BJ (cell line): ENCODE measurements at regions not wholly inside any gene's neighbourhood (a gene's known extent, or its start where the extent isn't known, plus 50 kb on each side); places are given as distances from the start of the nearest gene placed in this dataset.

Experiments used
- CTCF ChIA-PET: fragments of 350-600 bp; formaldehyde crosslinking; extraction: SDS; loops from one replicate; lab custom pipeline; 2021; ENCODE audit warnings: antibody characterized with exemption, inconsistent platforms; lab: Yijun Ruan, JAX
- POLR2A ChIA-PET: fragments of 300-600 bp; sonication (Branson Sonifier 250); formaldehyde crosslinking; extraction: SDS; loops from one replicate; lab custom pipeline; 2021; ENCODE audit warnings: antibody characterized with exemption; lab: Charles Lee
- DNase-seq: peaks from one replicate; pipeline ENCODE4 v3.0.0-alpha.2; 2011; ENCODE audit warnings: low read depth
- H3K27me3 ChIP-seq: 2 replicates; pipeline ENCODE4 v1.6.0; 2011; ENCODE audit warnings: low read length; ENCODE audit not compliant: control insufficient read depth, insufficient read depth
- H3K36me3 ChIP-seq: 2 replicates; pipeline ENCODE4 v1.5.1; 2011; ENCODE audit warnings: low read length; ENCODE audit not compliant: control insufficient read depth, insufficient read depth
- H3K4me3 ChIP-seq: 2 replicates; pipeline ENCODE4 v1.5.1; 2011; ENCODE audit warnings: low read depth, mild to moderate bottlenecking, control low read depth, low read length
- CTCF ChIP-seq: IDR thresholded peaks from 2 replicates; pipeline ENCODE4 v1.5.1; 2011; ENCODE audit warnings: low read depth, mild to moderate bottlenecking, control low read depth, inconsistent platforms, low read length, moderate library complexity; ENCODE audit not compliant: insufficient read depth

- no peak overlapping the region for H3K4me3 ChIP-seq
- DNase-seq, result no peak
- no peak for TF ChIP-seq CTCF
- no peaks in the 10 kb centered on the region for H3K36me3 ChIP-seq
- ChIA-PET CTCF (interaction anchor here (0.6 kb wide), 1 partner anchor 541 kb away, joined by 3 read pairs; no protein-coding TSS in a partner anchor), POLR2A (no interaction called here)
- H3K27me3 ChIP-seq, result no peaks in the 10 kb centered on the region
Measured at GRCh38 chr2:194954218-194954617, 702.8 kb upstream of the SLC39A10 start.

GRCh38 chr2:194946826-194947225, 710.2 kb upstream of the SLC39A10 start:
- POLR2A ChIA-PET, result no interaction called here
- CTCF ChIA-PET, result no interaction called here
- no peak for DNase-seq

GRCh38 chr2:194938066-194938465, 719.0 kb upstream of the SLC39A10 start:
- POLR2A ChIA-PET, result no interaction called here
- TF ChIP-seq CTCF, result no peak
- CTCF ChIA-PET, result no interaction called here
- Histone ChIP-seq H3K4me3 (no peak overlapping the region), H3K27me3 (no peaks in the 10 kb centered on the region), H3K36me3 (no peaks in the 10 kb centered on the region)
- DNase-seq, result no peak

More at GRCh38 chr2:194946826-194947225, 710.2 kb upstream of the SLC39A10 start:
- Histone ChIP-seq H3K4me3 (no peak overlapping the region), H3K36me3 (no peaks in the 10 kb centered on the region), H3K27me3 (no peaks in the 10 kb centered on the region)
- no peak for TF ChIP-seq CTCF

- no peak for TF ChIP-seq CTCF
- POLR2A ChIA-PET, result no interaction called here
- no peak for DNase-seq
- H3K36me3 ChIP-seq, result no peaks in the 10 kb centered on the region
- H3K4me3 ChIP-seq, result no peak overlapping the region
- CTCF ChIA-PET, result no interaction called here
- H3K27me3 ChIP-seq, result no peaks in the 10 kb centered on the region
Measured at GRCh38 chr2:194927489-194927888, 729.5 kb upstream of the SLC39A10 start.

- CTCF ChIA-PET, result no interaction called here
- POLR2A ChIA-PET, result no interaction called here
- H3K4me3 ChIP-seq, result no peak overlapping the region
- no peak for TF ChIP-seq CTCF
- no peak for DNase-seq
- no peaks in the 10 kb centered on the region for H3K36me3 ChIP-seq
- H3K27me3 ChIP-seq, result no peaks in the 10 kb centered on the region
Measured at GRCh38 chr2:194926873-194927272, 730.2 kb upstream of the SLC39A10 start.
